ENCODE measurements at regions not wholly inside any gene's neighbourhood (a gene's known extent, or its start where the extent isn't known, plus 50 kb on each side); places are given as distances from the start of the nearest gene placed in this dataset.

DNA sequence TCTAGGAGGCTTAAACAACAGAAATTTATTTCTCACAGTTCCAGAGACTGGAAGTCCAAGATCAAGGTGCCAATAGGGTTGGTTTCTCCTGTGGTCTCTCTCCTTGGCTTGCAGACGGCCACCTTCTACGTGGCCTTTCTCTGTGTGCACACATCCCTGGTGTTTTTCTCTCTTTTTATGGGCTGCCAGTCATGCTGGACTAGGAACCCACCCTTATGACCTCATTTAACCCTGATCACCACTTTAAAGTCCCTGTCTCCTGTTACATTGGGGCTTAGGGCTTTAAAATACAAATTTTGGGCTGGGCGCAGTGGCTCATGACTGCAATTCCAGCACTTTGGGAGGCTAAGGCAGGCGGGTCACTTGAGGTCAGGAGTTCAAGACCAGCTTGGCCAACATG is 157.1 kb downstream of the TLE1 start:
- Histone ChIP-seq H3K4me3 (ENCODE audit: low read depth in 2 of 2, low read length in 2 of 2) (no peak overlapping the region), H3K36me3 (ENCODE audit: control insufficient read depth, insufficient read depth, low read length) (no peaks in the 10 kb centered on the region), H3K4me1 (ENCODE audit: control insufficient read depth, insufficient read depth, low read length) (no peaks in the 10 kb centered on the region), H3K9me3 (ENCODE audit: control insufficient read depth, insufficient read depth, low read depth, low read length) (no peaks in the 10 kb centered on the region), H3K27ac (ENCODE audit: low read length) (no peak overlapping the region), H3K27me3 (ENCODE audit: control insufficient read depth, insufficient read depth, low read length) (no peaks in the 10 kb centered on the region)
- ATAC-seq, result no peak
- intact Hi-C loops (cut with micrococcal nuclease; ENCODE audit: unreplicated experiment) (no loop called here), in situ Hi-C loops (cut with HindIII; ENCODE audit: low pct_unique_long_range_greater_than_20kb, low sequenced_read_pairs) (no loop called here)
- DNase-seq (ENCODE audit: low read depth, low spot score), result no peak
- ChIA-PET POLR2A (no interaction called here), CTCF (interaction anchor here (0.7 kb wide), 1 partner anchor 10 kb away, joined by 6 read pairs; no protein-coding TSS in a partner anchor)
- TF ChIP-seq, protein P1, sequence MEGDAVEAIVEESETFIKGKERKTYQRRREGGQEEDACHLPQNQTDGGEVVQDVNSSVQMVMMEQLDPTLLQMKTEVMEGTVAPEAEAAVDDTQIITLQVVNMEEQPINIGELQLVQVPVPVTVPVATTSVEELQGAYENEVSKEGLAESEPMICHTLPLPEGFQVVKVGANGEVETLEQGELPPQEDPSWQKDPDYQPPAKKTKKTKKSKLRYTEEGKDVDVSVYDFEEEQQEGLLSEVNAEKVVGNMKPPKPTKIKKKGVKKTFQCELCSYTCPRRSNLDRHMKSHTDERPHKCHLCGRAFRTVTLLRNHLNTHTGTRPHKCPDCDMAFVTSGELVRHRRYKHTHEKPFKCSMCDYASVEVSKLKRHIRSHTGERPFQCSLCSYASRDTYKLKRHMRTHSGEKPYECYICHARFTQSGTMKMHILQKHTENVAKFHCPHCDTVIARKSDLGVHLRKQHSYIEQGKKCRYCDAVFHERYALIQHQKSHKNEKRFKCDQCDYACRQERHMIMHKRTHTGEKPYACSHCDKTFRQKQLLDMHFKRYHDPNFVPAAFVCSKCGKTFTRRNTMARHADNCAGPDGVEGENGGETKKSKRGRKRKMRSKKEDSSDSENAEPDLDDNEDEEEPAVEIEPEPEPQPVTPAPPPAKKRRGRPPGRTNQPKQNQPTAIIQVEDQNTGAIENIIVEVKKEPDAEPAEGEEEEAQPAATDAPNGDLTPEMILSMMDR (IDR thresholded peaks at IDR 0.05), result no peak
- TF ChIP-seq POLR2AphosphoS5 (IDR thresholded peaks at IDR 0.05; ENCODE audit: low read depth, low read length), result no peak
- no peak for TF ChIP-seq SIN3A (IDR thresholded peaks at IDR 0.05; ENCODE audit: borderline replicate concordance, insufficient read depth, low read depth, low read length)
- no peak for TF ChIP-seq TCF7L2 (IDR thresholded peaks at IDR 0.05; ENCODE audit: low read depth, low read length)
- TF ChIP-seq, protein P2, sequence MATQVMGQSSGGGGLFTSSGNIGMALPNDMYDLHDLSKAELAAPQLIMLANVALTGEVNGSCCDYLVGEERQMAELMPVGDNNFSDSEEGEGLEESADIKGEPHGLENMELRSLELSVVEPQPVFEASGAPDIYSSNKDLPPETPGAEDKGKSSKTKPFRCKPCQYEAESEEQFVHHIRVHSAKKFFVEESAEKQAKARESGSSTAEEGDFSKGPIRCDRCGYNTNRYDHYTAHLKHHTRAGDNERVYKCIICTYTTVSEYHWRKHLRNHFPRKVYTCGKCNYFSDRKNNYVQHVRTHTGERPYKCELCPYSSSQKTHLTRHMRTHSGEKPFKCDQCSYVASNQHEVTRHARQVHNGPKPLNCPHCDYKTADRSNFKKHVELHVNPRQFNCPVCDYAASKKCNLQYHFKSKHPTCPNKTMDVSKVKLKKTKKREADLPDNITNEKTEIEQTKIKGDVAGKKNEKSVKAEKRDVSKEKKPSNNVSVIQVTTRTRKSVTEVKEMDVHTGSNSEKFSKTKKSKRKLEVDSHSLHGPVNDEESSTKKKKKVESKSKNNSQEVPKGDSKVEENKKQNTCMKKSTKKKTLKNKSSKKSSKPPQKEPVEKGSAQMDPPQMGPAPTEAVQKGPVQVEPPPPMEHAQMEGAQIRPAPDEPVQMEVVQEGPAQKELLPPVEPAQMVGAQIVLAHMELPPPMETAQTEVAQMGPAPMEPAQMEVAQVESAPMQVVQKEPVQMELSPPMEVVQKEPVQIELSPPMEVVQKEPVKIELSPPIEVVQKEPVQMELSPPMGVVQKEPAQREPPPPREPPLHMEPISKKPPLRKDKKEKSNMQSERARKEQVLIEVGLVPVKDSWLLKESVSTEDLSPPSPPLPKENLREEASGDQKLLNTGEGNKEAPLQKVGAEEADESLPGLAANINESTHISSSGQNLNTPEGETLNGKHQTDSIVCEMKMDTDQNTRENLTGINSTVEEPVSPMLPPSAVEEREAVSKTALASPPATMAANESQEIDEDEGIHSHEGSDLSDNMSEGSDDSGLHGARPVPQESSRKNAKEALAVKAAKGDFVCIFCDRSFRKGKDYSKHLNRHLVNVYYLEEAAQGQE (IDR thresholded peaks at IDR 0.05; ENCODE audit: insufficient read depth in 1 of 2, low read depth in 2 of 2, low read length in 1 of 2), result no peak
- BruUV-seq (replicated peaks), result no TSS peak

DNA sequence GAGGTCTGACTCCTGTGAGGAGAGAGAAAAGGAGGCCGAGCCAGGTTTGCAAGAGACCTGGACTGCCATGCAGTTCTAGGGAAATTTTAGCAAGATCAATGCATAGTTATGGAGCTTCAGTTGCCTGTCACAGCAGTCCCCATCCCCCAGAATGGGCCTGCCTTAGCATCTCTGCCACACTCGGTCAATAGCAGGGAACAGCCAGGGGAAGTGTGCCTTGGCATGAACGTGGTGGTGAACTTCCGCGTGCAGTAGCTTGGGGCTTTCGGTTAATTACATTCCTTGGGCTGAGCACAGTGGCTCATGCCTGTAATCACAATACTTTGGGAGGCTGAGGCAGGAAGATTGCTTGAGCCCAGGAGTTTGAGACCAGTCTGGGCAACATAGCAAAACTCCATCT is 157.8 kb downstream of the TLE1 start:
- ATAC-seq (no peak), DNase-seq (ENCODE audit: low read depth, low spot score) (no peak)
- intact Hi-C loops (cut with micrococcal nuclease; ENCODE audit: unreplicated experiment), result no loop called here
- Histone ChIP-seq H3K4me3 (ENCODE audit: low read depth in 2 of 2, low read length in 2 of 2) (no peak overlapping the region), H3K36me3 (ENCODE audit: control insufficient read depth, insufficient read depth, low read length) (no peaks in the 10 kb centered on the region), H3K4me1 (ENCODE audit: control insufficient read depth, insufficient read depth, low read length) (no peaks in the 10 kb centered on the region), H3K9me3 (ENCODE audit: control insufficient read depth, insufficient read depth, low read depth, low read length) (no peaks in the 10 kb centered on the region), H3K27me3 (ENCODE audit: control insufficient read depth, insufficient read depth, low read length) (no peaks in the 10 kb centered on the region), H3K27ac (ENCODE audit: low read length) (no peak overlapping the region)
- no peak for TF ChIP-seq POLR2AphosphoS5 (IDR thresholded peaks at IDR 0.05; ENCODE audit: low read depth, low read length)
- TF ChIP-seq, protein P2 (IDR thresholded peaks at IDR 0.05; ENCODE audit: insufficient read depth in 1 of 2, low read depth in 2 of 2, low read length in 1 of 2), result no peak
- TF ChIP-seq, protein P1 (IDR thresholded peaks at IDR 0.05), result no peak
- TF ChIP-seq SIN3A (IDR thresholded peaks at IDR 0.05; ENCODE audit: borderline replicate concordance, insufficient read depth, low read depth, low read length), result no peak
- TF ChIP-seq TCF7L2 (IDR thresholded peaks at IDR 0.05; ENCODE audit: low read depth, low read length), result no peak
- POLR2A ChIA-PET, result no interaction called here
- CTCF ChIA-PET, result interaction anchor here (0.7 kb wide), 1 partner anchor 9 kb away, joined by 6 read pairs; no protein-coding TSS in a partner anchor
- in situ Hi-C loops (cut with HindIII; ENCODE audit: low pct_unique_long_range_greater_than_20kb, low sequenced_read_pairs), result no loop called here
- BruUV-seq (replicated peaks), result no TSS peak

Measured in Panc1 (cell line).